Neuronal stem cell (in vitro differentiated cells): ENCODE measurements at regions not wholly inside any gene's neighbourhood (a gene's known extent, or its start where the extent isn't known, plus 50 kb on each side); places are given as distances from the start of the nearest gene placed in this dataset.

Experiments used
- DNase-seq: peaks from one replicate; pipeline ENCODE4 v3.0.0-alpha.2; 2013; ENCODE audit warnings: low spot score
- H2AFZ ChIP-seq: one replicate; pipeline ENCODE4 v1.6.1; 2013; ENCODE audit warnings: mild to moderate bottlenecking, low read length, inconsistent platforms
- H2AK5ac ChIP-seq: 2 replicates; pipeline ENCODE4 v1.6.1; 2013; ENCODE audit warnings: low read depth, mild to moderate bottlenecking, inconsistent platforms, low read length, moderate library complexity, mixed read lengths
- H2BK120ac ChIP-seq: 2 replicates; pipeline ENCODE4 v1.6.1; 2013; ENCODE audit warnings: low read depth, mild to moderate bottlenecking, inconsistent platforms, low read length, moderate library complexity, mixed read lengths
- H2BK12ac ChIP-seq: one replicate; pipeline ENCODE4 v1.6.1; 2013; ENCODE audit warnings: low read length, inconsistent platforms
- H2BK15ac ChIP-seq: 2 replicates; pipeline ENCODE4 v1.6.1; 2013; ENCODE audit warnings: mild to moderate bottlenecking, low read length, inconsistent platforms, mixed read lengths
- H2BK5ac ChIP-seq: one replicate; pipeline ENCODE4 v1.6.1; 2013; ENCODE audit warnings: inconsistent platforms, mild to moderate bottlenecking, low read length, moderate library complexity
- H3K14ac ChIP-seq: one replicate; pipeline ENCODE4 v1.6.1; 2013; ENCODE audit warnings: low read length, inconsistent platforms
- H3K18ac ChIP-seq: 2 replicates; pipeline ENCODE4 v1.6.1; 2013; ENCODE audit warnings: low read length, inconsistent platforms
- H3K23ac ChIP-seq: 2 replicates; pipeline ENCODE4 v1.6.1; 2013; ENCODE audit warnings: low read depth, mild to moderate bottlenecking, mixed read lengths, low read length, inconsistent platforms; ENCODE audit not compliant: poor library complexity
- H3K27ac ChIP-seq: replicated peaks from 3 replicates; pipeline ENCODE4 v1.5.1; 2013; ENCODE audit warnings: low read length, inconsistent platforms
- H3K27me3 ChIP-seq, 3 experiments: 2 replicates each; pipeline ENCODE4 v1.6.1; 2013; ENCODE audit warnings: low read length in 3 of 3, mild to moderate bottlenecking in 2 of 3, inconsistent platforms in 1 of 3, low read depth in 1 of 3, mixed read lengths in 1 of 3, moderate library complexity in 1 of 3; ENCODE audit not compliant: control insufficient read depth in 3 of 3, insufficient read depth in 3 of 3
- H3K36me3 ChIP-seq, 2 donors: replicated peaks in 1 of 2; 2 replicates each; pipeline ENCODE4 v1.6.1; 2013; ENCODE audit warnings: low read length in 2 of 2; ENCODE audit not compliant: control insufficient read depth in 2 of 2, insufficient read depth in 2 of 2
- H3K4ac ChIP-seq: 2 replicates; pipeline ENCODE4 v1.6.1; 2013; ENCODE audit warnings: inconsistent platforms, mild to moderate bottlenecking, low read length, moderate library complexity
- H3K4me1 ChIP-seq, 2 donors: 1 replicate in 1 of 2; 2 replicates in 1 of 2; pipeline ENCODE4 v1.6.1; 2013; ENCODE audit warnings: low read length in 2 of 2, low read depth in 1 of 2; ENCODE audit not compliant: control insufficient read depth in 2 of 2, insufficient read depth in 1 of 2
- H3K4me2 ChIP-seq: one replicate; pipeline ENCODE4 v1.6.1; 2013; ENCODE audit warnings: mild to moderate bottlenecking, low read length, inconsistent platforms; ENCODE audit not compliant: insufficient read depth, poor library complexity, severe bottlenecking
- H3K4me3 ChIP-seq, 2 donors: 2 replicates each; pipeline ENCODE4 v1.5.1; 2013; ENCODE audit warnings: low read length in 2 of 2, mild to moderate bottlenecking in 2 of 2, inconsistent platforms in 1 of 2, moderate library complexity in 1 of 2
- H3K79me1 ChIP-seq: one replicate; pipeline ENCODE4 v1.6.1; 2013; ENCODE audit warnings: low read depth, mild to moderate bottlenecking, inconsistent platforms, low read length, moderate library complexity
- H3K9ac ChIP-seq: one replicate; pipeline ENCODE4 v1.6.1; 2013; ENCODE audit warnings: mild to moderate bottlenecking, low read depth, low read length, inconsistent platforms; ENCODE audit not compliant: poor library complexity
- H3K9me3 ChIP-seq, 2 donors: replicated peaks in 1 of 2; 2 replicates each; pipeline versions ENCODE3 to v1.6.1; 2013; ENCODE audit warnings: low read length in 2 of 2, mild to moderate bottlenecking in 2 of 2, inconsistent platforms in 1 of 2, low read depth in 1 of 2, mixed read lengths in 1 of 2, moderate library complexity in 1 of 2; ENCODE audit not compliant: control insufficient read depth in 2 of 2, insufficient read depth in 1 of 2
- H4K8ac ChIP-seq: one replicate; pipeline ENCODE4 v1.6.1; 2013; ENCODE audit warnings: low read depth, mild to moderate bottlenecking, inconsistent platforms, low read length, moderate library complexity
- H4K91ac ChIP-seq: one replicate; pipeline ENCODE4 v1.6.1; 2013; ENCODE audit warnings: low read length, low read depth, mild to moderate bottlenecking, inconsistent platforms; ENCODE audit not compliant: poor library complexity
- WGBS, 2 donors: extraction: QIAGEN DNeasy Blood & Tissue Kit; methylation state at CpG; one replicate each; pipeline ENCODE4 v1.1.7; 2013; ENCODE audit warnings: missing lambda C conversion rate in 2 of 2, mixed read lengths in 1 of 2; ENCODE audit not compliant: insufficient read length in 2 of 2, insufficient replicate concordance in 1 of 2; ENCODE audit errors: extremely low coverage in 2 of 2; 5-methylcytosine and 5-hydroxymethylcytosine counted together

GRCh38 chr10:4768416-4768815 lies 57.6 kb upstream of the AKR1E2 start:
- H3K23ac ChIP-seq: no peak overlapping the region
- H3K9ac ChIP-seq: no peak overlapping the region
- H3K9me3 ChIP-seq: no peaks in the 10 kb centered on the region
- H3K4me2 ChIP-seq: no peak overlapping the region
- H3K27me3 ChIP-seq: no peaks in the 10 kb centered on the region
- no peak overlapping the region for H3K27ac ChIP-seq
- no peak overlapping the region for H3K18ac ChIP-seq
- no peak overlapping the region for H2BK120ac ChIP-seq
- H4K8ac ChIP-seq: no peak overlapping the region
- no peak overlapping the region for H3K4me3 ChIP-seq
- no peak overlapping the region for H2AK5ac ChIP-seq
- no peak overlapping the region for H3K4ac ChIP-seq
- no peak overlapping the region for H3K14ac ChIP-seq
- no peak overlapping the region for H2BK5ac ChIP-seq
- no peak overlapping the region for H2BK15ac ChIP-seq
- no peaks in the 10 kb centered on the region for H3K79me1 ChIP-seq
- H4K91ac ChIP-seq: no peak overlapping the region
- H2AFZ ChIP-seq: peak overlapping the region; percentile 57
- H3K4me1 ChIP-seq: peaks cover 0 to 17% of the 10 kb centered on the region in 2 donors
- H2BK12ac ChIP-seq: no peak overlapping the region
- no peaks in the 10 kb centered on the region for H3K36me3 ChIP-seq
- no peak for DNase-seq
- WGBS, 2 donors: no CpG with 5 or more reads among the region's 2 CpGs

- Histone ChIP-seq H3K4ac (no peak overlapping the region), H3K4me2 (no peak overlapping the region), H2AFZ (peak overlapping the region; percentile 57), H3K27me3 (no peaks in the 10 kb centered on the region), H2BK15ac (no peak overlapping the region), H3K18ac (no peak overlapping the region), H2AK5ac (no peak overlapping the region), H3K9ac (no peak overlapping the region), H3K27ac (no peak overlapping the region), H2BK5ac (no peak overlapping the region), H4K91ac (no peak overlapping the region), H3K79me1 (no peaks in the 10 kb centered on the region), H3K23ac (no peak overlapping the region), H3K4me1 (peaks cover 0 to 17% of the 10 kb centered on the region in 2 donors), H2BK120ac (no peak overlapping the region), H3K4me3 (no peak overlapping the region), H3K9me3 (no peaks in the 10 kb centered on the region), H2BK12ac (no peak overlapping the region), H3K14ac (no peak overlapping the region), H4K8ac (no peak overlapping the region), H3K36me3 (no peaks in the 10 kb centered on the region)
- no CpG with 5 or more reads among the region's 7 CpGs for WGBS, 2 donors
- peak; percentile 11 for DNase-seq
Measured at GRCh38 chr10:4767033-4767814, 58.8 kb upstream of the AKR1E2 start.

GRCh38 chr10:4766454-4766853 lies 59.6 kb upstream of the AKR1E2 start:
- Histone ChIP-seq H2BK15ac (no peak overlapping the region), H2AK5ac (no peak overlapping the region), H3K4me1 (peaks cover 0 to 17% of the 10 kb centered on the region in 2 donors), H3K36me3 (no peaks in the 10 kb centered on the region), H4K91ac (no peak overlapping the region), H2BK120ac (no peak overlapping the region), H3K18ac (no peak overlapping the region), H3K23ac (no peak overlapping the region), H3K27ac (no peak overlapping the region), H3K27me3 (no peaks in the 10 kb centered on the region), H3K9me3 (no peaks in the 10 kb centered on the region), H3K9ac (no peak overlapping the region), H2BK5ac (no peak overlapping the region), H2BK12ac (no peak overlapping the region), H3K79me1 (no peaks in the 10 kb centered on the region), H3K4ac (no peak overlapping the region), H3K4me3 (no peak overlapping the region), H4K8ac (no peak overlapping the region), H3K4me2 (no peak overlapping the region), H3K14ac (no peak overlapping the region), H2AFZ (peak overlapping the region; percentile 6)
- no peak for DNase-seq
- no CpG with 5 or more reads among the region's 3 CpGs for WGBS, 2 donors

GRCh38 chr10:4765428-4765827 lies 60.6 kb upstream of the AKR1E2 start:
- no peak overlapping the region for H4K91ac ChIP-seq
- no CpG with 5 or more reads among the region's 1 CpG for WGBS, 2 donors

More at GRCh38 chr10:4765428-4765827, 60.6 kb upstream of the AKR1E2 start:
- Histone ChIP-seq H2BK12ac (no peak overlapping the region), H3K27ac (no peak overlapping the region), H2BK15ac (no peak overlapping the region), H2AK5ac (no peak overlapping the region), H3K4me1 (peaks cover 0 to 17% of the 10 kb centered on the region in 2 donors), H3K36me3 (no peaks in the 10 kb centered on the region), H2AFZ (no peak overlapping the region), H3K4ac (no peak overlapping the region), H2BK120ac (no peak overlapping the region), H3K4me2 (no peak overlapping the region), H3K9me3 (no peaks in the 10 kb centered on the region), H3K23ac (no peak overlapping the region), H3K79me1 (no peaks in the 10 kb centered on the region), H2BK5ac (no peak overlapping the region), H4K8ac (no peak overlapping the region), H3K14ac (no peak overlapping the region), H3K18ac (no peak overlapping the region), H3K27me3 (no peaks in the 10 kb centered on the region), H3K9ac (no peak overlapping the region), H3K4me3 (no peak overlapping the region)
- DNase-seq: no peak
